ENCODE measurements at regions not wholly inside any gene's neighbourhood (a gene's known extent, or its start where the extent isn't known, plus 50 kb on each side); places are given as distances from the start of the nearest gene placed in this dataset.

DNA sequence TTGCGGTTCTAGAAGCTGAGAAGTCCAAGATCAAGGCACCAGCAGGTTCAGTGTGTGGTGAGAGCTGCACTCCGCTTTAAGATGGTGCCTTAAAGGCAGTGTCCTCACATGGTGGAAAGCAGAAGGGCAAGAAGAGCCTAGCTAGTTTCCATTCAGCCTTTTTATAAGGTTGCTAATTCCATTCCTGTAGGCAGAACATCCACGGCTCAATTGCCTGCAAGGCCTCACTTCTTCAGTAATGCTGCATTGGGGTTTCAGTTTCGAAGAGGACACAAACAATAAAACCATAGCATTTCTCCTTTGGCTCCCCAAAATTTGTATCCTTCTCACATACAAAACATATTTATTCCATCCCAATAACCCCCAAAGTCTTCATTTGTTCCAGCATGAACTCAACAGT lies 109.5 kb upstream of the KCND2 start:
- 82% methylated on average over 4 of the region's 4 CpGs for WGBS (ENCODE audit: insufficient coverage)
- no peaks in the 10 kb centered on the region for H3K36me3 Mint-ChIP-seq
- Histone ChIP-seq H3K4me1 (ENCODE audit: control insufficient read depth, insufficient read depth, low read length) (no peaks in the 10 kb centered on the region), H3K4me3 (ENCODE audit: low read length) (no peak overlapping the region), H3K27me3 (ENCODE audit: control insufficient read depth, insufficient read depth, low read length) (no peaks in the 10 kb centered on the region), H3K27ac (ENCODE audit: low read length) (no peak overlapping the region), H3K9me3 (ENCODE audit: control insufficient read depth, insufficient read depth, low read length) (peaks cover 6% of the 10 kb centered on the region), H3K36me3 (ENCODE audit: control insufficient read depth, insufficient read depth, low read length) (no peaks in the 10 kb centered on the region)
- H3K27me3 Mint-ChIP-seq (ENCODE audit: low read depth in 2 of 2): no peaks in the 10 kb centered on the region
- intact Hi-C loops (cut with micrococcal nuclease): no loop called here
- no peak overlapping the region for H3K27ac Mint-ChIP-seq
- no peak overlapping the region for H3K4me3 Mint-ChIP-seq
- ATAC-seq (no peak), DNase-seq (no peak)
- TF ChIP-seq, protein P1, sequence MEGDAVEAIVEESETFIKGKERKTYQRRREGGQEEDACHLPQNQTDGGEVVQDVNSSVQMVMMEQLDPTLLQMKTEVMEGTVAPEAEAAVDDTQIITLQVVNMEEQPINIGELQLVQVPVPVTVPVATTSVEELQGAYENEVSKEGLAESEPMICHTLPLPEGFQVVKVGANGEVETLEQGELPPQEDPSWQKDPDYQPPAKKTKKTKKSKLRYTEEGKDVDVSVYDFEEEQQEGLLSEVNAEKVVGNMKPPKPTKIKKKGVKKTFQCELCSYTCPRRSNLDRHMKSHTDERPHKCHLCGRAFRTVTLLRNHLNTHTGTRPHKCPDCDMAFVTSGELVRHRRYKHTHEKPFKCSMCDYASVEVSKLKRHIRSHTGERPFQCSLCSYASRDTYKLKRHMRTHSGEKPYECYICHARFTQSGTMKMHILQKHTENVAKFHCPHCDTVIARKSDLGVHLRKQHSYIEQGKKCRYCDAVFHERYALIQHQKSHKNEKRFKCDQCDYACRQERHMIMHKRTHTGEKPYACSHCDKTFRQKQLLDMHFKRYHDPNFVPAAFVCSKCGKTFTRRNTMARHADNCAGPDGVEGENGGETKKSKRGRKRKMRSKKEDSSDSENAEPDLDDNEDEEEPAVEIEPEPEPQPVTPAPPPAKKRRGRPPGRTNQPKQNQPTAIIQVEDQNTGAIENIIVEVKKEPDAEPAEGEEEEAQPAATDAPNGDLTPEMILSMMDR (IDR thresholded peaks at IDR 0.05): no peak
- no peaks in the 10 kb centered on the region for H3K4me1 Mint-ChIP-seq
- peaks cover 10 to 14% of the 10 kb centered on the region in 2 donors for H3K9me3 Mint-ChIP-seq

GRCh38 chr7:120165227-120165626 lies 107.7 kb upstream of the KCND2 start:
- no peaks in the 10 kb centered on the region for H3K36me3 Mint-ChIP-seq
- H3K27ac ChIP-seq (ENCODE audit: low read length): no peak overlapping the region
- no peak overlapping the region for H3K27ac Mint-ChIP-seq
- ATAC-seq (no peak), DNase-seq (no peak)
- peaks cover 6 to 14% of the 10 kb centered on the region in 2 donors for H3K9me3 Mint-ChIP-seq
- H3K4me3 ChIP-seq (ENCODE audit: low read length): no peak overlapping the region
- intact Hi-C loops (cut with micrococcal nuclease): no loop called here
- no peak overlapping the region for H3K4me3 Mint-ChIP-seq
- no peaks in the 10 kb centered on the region for H3K27me3 Mint-ChIP-seq (ENCODE audit: low read depth in 2 of 2)
- no peaks in the 10 kb centered on the region for H3K4me1 ChIP-seq (ENCODE audit: control insufficient read depth, insufficient read depth, low read length)
- H3K9me3 ChIP-seq (ENCODE audit: control insufficient read depth, insufficient read depth, low read length): peaks cover 6% of the 10 kb centered on the region
- H3K27me3 ChIP-seq (ENCODE audit: control insufficient read depth, insufficient read depth, low read length): no peaks in the 10 kb centered on the region
- H3K36me3 ChIP-seq (ENCODE audit: control insufficient read depth, insufficient read depth, low read length): no peaks in the 10 kb centered on the region
- TF ChIP-seq, protein P1 (IDR thresholded peaks at IDR 0.05): no peak
- no peaks in the 10 kb centered on the region for H3K4me1 Mint-ChIP-seq
- 75% methylated on average over 1 of the region's 2 CpGs for WGBS (ENCODE audit: insufficient coverage)

DNA sequence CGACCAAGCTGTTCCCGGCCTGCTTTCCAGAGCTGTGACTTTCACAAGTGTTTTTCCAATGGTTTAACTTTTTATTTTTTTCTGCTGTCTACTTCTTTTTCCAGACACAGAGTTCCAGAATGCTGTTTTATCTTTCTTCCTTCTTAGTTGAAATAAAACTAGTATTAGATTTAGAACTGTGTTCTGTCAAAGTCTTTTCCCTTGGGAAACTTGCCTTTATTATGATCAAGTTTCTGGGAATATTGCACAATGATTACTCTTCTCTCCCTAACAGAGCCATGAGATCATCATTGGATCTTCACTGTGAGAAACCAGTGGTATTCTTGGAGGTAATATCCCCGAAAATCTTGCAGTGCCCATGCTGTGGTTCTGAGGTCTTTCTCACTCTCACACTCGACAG lies 104.9 kb upstream of the KCND2 start:
- Histone ChIP-seq H3K27me3 (ENCODE audit: control insufficient read depth, insufficient read depth, low read length) (no peaks in the 10 kb centered on the region), H3K36me3 (ENCODE audit: control insufficient read depth, insufficient read depth, low read length) (no peaks in the 10 kb centered on the region), H3K4me3 (ENCODE audit: low read length) (no peak overlapping the region), H3K9me3 (ENCODE audit: control insufficient read depth, insufficient read depth, low read length) (peaks cover 6% of the 10 kb centered on the region), H3K4me1 (ENCODE audit: control insufficient read depth, insufficient read depth, low read length) (no peaks in the 10 kb centered on the region), H3K27ac (ENCODE audit: low read length) (no peak overlapping the region)
- DNase-seq (no peak), ATAC-seq (no peak)
- Mint-ChIP-seq H3K36me3 (no peaks in the 10 kb centered on the region), H3K27ac (no peak overlapping the region), H3K4me3 (no peak overlapping the region), H3K9me3 (peaks cover 5 to 13% of the 10 kb centered on the region in 2 donors), H3K4me1 (no peaks in the 10 kb centered on the region), H3K27me3 (ENCODE audit: low read depth in 2 of 2) (no peaks in the 10 kb centered on the region)
- TF ChIP-seq, protein P1 (IDR thresholded peaks at IDR 0.05): no peak
- 76% methylated on average over 4 of the region's 4 CpGs for WGBS (ENCODE audit: insufficient coverage)
- intact Hi-C loops (cut with micrococcal nuclease): no loop called here

DNA sequence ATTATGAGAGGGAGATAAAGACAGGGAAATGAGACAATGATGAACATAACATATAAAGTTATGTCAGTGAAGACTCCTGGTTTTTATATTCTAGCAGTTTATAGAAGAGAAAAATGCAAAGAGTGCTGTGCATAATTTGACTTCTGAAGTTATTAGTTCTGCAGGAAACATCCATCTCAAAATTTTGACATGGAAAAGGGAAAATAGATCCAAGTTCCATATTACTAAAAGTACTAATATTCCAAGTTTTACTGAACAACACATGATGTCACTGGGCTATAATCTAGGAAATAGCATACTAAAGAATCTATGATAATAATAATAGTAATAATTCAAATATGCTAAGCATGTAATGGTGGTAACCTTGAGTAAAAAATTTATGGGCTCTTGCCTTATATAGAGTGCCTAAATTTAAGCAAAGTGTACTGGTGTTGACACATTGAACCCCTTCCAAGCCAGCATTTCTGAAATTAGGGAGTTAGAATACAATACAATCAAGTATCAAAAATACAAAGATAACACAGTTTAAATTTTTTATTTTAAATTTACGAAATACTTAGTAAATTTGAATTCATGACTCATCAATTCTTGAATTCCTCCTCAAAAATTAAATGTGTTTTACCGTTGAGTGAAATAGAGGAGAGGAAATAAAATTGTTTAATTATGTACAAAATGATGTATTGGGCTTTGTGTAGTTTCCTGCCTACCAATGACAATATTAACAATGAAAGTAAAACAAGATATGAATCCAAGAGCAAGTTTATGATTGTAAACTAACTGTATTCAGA lies 102.8 kb upstream of the KCND2 start:
- TF ChIP-seq, protein P1 (IDR thresholded peaks at IDR 0.05): no peak
- H3K27me3 Mint-ChIP-seq (ENCODE audit: low read depth in 2 of 2): no peaks in the 10 kb centered on the region
- H3K4me3 Mint-ChIP-seq: no peak overlapping the region
- H3K9me3 Mint-ChIP-seq: peaks cover 7 to 8% of the 10 kb centered on the region in 2 donors
- H3K4me1 Mint-ChIP-seq: no peaks in the 10 kb centered on the region
- ATAC-seq (no peak), DNase-seq (no peak)
- H3K4me3 ChIP-seq (ENCODE audit: low read length): no peak overlapping the region
- no peak overlapping the region for H3K27ac Mint-ChIP-seq
- no peaks in the 10 kb centered on the region for H3K27me3 ChIP-seq (ENCODE audit: control insufficient read depth, insufficient read depth, low read length)
- intact Hi-C loops (cut with micrococcal nuclease): no loop called here
- H3K36me3 ChIP-seq (ENCODE audit: control insufficient read depth, insufficient read depth, low read length): no peaks in the 10 kb centered on the region
- no peak overlapping the region for H3K27ac ChIP-seq (ENCODE audit: low read length)
- no CpG with 5 or more reads among the region's 2 CpGs for WGBS (ENCODE audit: insufficient coverage)
- no peaks in the 10 kb centered on the region for H3K36me3 Mint-ChIP-seq
- no peaks in the 10 kb centered on the region for H3K4me1 ChIP-seq (ENCODE audit: control insufficient read depth, insufficient read depth, low read length)
- no peaks in the 10 kb centered on the region for H3K9me3 ChIP-seq (ENCODE audit: control insufficient read depth, insufficient read depth, low read length)

Data from natural killer cell (primary cell).